ENCODE measurements at regions not wholly inside any gene's neighbourhood (a gene's known extent, or its start where the extent isn't known, plus 50 kb on each side); places are given as distances from the start of the nearest gene placed in this dataset.

- no peak for TF ChIP-seq CTCF (IDR thresholded peaks at IDR 0.05)
- no peak for TF ChIP-seq POLR2A (IDR thresholded peaks at IDR 0.05)
These were observed 109.5 kb upstream of the ITGB1 start for GRCh38 chr10:33067481-33067880.

All from adrenal gland (tissue), 5 donors.